Cardiac fibroblast (primary cell): ENCODE measurements at regions not wholly inside any gene's neighbourhood (a gene's known extent, or its start where the extent isn't known, plus 50 kb on each side); places are given as distances from the start of the nearest gene placed in this dataset.
A peak's percentile ranks its signal among the peaks of the same experiment; 100 is the strongest.

Experiments
- DNase-seq, 2 donors: peaks; one replicate each; pipeline versions ENCODE4 v3.0.0 to v3.0.0-alpha.2; 2010; ENCODE audit warnings: low read depth in 2 of 2
- H3K4me3 ChIP-seq, 2 donors: replicated peaks in 1 of 2; 1 replicate in 1 of 2; 2 replicates in 1 of 2; pipeline ENCODE4 v1.5.1; 2011; ENCODE audit warnings: low read depth in 2 of 2, low read length in 2 of 2, mild to moderate bottlenecking in 2 of 2, moderate library complexity in 1 of 2
- TF ChIP-seq, protein P1 (sequence below): IDR thresholded peaks from one replicate; pipeline ENCODE4 v1.5.1; 2011; ENCODE audit warnings: low read depth, mild to moderate bottlenecking, low read length, inconsistent platforms

DNA sequence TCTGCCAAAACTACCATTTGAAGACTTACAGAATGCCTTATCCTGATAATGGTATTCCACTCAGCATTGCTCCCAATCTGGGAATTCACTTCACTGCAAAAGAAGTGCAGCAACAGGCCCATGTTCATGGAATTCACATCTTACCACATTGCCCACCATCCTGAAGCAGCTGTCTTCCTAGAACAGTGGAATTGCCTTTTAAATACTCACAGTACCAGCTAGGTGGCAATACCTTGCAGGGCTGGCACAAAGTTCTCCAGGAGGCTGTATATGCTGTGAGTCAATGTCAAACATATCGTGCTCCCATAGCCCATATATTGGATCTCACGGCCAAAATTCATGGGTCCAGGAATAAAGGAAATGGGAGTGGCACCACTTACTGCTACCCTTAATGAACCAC is 83.8 kb upstream of the PLEKHG7 start:
- no peak overlapping the region for H3K4me3 ChIP-seq
- no peak for DNase-seq
- TF ChIP-seq, protein P1, sequence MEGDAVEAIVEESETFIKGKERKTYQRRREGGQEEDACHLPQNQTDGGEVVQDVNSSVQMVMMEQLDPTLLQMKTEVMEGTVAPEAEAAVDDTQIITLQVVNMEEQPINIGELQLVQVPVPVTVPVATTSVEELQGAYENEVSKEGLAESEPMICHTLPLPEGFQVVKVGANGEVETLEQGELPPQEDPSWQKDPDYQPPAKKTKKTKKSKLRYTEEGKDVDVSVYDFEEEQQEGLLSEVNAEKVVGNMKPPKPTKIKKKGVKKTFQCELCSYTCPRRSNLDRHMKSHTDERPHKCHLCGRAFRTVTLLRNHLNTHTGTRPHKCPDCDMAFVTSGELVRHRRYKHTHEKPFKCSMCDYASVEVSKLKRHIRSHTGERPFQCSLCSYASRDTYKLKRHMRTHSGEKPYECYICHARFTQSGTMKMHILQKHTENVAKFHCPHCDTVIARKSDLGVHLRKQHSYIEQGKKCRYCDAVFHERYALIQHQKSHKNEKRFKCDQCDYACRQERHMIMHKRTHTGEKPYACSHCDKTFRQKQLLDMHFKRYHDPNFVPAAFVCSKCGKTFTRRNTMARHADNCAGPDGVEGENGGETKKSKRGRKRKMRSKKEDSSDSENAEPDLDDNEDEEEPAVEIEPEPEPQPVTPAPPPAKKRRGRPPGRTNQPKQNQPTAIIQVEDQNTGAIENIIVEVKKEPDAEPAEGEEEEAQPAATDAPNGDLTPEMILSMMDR: no peak

DNA sequence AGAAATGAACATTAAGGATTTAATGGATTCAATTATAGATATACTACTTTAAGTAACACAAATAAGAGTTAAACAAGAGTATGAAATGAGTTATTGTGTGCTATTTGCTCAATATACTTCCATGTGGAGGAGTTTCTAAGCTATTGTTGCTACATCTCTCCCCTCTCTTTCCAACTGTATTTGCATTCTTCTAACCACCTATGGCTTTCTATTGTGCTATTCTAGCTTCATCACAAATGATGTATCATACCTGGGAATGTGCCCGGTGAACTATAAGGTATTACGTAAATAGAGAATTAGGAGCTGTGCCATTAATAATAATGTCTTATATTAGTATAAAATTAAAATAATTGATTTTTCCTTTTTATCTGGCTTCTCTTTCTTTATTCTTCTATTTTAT is 87.1 kb upstream of the PLEKHG7 start:
- TF ChIP-seq, protein P1: no peak
- H3K4me3 ChIP-seq: no peak overlapping the region
- DNase-seq: peak in 1 of 2 donors; percentile 56

DNA sequence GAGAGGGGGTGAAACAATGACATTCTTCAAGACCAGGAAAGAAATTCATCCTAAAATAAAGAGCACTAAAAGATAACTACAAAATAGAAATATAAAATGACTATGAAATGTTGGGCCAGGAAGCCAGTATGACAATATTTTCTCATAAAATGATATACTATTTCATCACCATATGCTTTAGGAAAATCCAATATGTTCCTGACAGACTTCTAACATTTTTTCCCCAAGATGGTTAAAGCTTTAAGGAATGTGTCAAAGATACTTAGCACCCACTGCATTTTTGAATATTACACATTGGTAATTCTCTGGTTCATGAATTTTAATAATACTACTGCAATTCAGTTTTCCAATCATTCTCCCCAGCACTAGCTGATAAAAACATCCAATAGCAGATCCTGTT is 87.7 kb upstream of the PLEKHG7 start:
- DNase-seq: no peak
- TF ChIP-seq, protein P1: no peak
- no peak overlapping the region for H3K4me3 ChIP-seq

DNA sequence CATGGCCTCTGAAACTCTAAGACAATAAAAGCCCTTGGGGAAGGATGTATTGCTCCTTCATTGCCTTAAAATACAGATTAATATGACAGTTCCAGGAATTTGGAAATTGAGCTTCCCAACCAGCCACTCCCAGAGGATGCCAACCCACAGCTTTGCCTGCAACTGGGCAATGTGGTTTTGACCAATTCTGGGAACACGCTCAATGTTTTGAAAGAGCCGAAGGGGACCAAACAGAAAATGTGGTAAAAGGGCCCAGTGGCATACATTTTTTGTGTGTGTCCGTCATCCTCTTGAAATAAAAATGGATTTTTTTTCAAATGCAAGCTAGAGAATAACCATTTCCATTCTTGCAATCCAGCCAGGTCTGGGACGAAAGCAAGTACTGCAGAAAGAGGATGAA is 88.3 kb upstream of the PLEKHG7 start:
- no peak for DNase-seq
- H3K4me3 ChIP-seq: no peak overlapping the region
- TF ChIP-seq, protein P1: no peak

DNA sequence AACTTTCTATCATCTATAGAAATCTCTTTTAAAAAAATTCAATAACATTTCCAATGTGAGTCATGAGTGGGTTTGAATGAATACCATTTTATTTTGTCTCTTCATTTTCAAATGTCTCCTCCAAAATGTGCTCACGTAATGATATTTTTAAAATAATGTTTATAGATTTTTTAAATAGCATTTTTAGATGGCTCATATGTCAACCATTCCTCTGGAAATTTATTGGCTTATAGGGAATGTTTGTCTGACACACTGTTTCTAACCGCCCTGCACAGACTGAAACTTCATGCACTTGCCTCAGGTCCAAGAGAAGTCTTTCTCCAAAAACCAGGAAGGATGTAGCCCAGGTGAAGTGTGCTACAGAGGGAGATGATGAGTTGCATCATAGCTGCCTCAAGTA is 88.8 kb upstream of the PLEKHG7 start:
- TF ChIP-seq, protein P1: no peak

DNA sequence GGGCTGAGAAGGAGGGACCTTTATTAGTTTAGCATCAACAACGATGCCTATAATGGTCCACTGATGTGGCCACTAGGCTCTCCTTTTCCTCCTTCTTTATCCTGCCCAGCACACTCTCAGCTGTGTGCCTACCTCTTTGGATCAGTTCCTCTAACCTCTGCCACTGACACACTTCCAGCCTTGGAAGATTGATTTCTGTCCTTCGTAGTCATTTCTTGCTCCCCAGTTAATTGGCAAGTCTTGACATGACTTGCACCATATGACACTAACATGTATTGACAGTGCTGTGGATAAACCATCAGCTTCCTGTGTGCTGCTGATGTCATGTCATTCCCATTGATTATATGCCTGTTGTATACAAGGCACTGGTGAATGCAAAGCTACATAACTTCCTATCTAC is 90.2 kb upstream of the PLEKHG7 start:
- no peak for DNase-seq
- TF ChIP-seq, protein P1: no peak
- H3K4me3 ChIP-seq: no peak overlapping the region

More for the DNA sequence above, 88.8 kb upstream of the PLEKHG7 start:
- H3K4me3 ChIP-seq: no peak overlapping the region
- no peak for DNase-seq
